Epidermal melanocyte (primary cell): ENCODE measurements at regions not wholly inside any gene's neighbourhood (a gene's known extent, or its start where the extent isn't known, plus 50 kb on each side); places are given as distances from the start of the nearest gene placed in this dataset.

Source experiments
- DNase-seq: peaks from one replicate; pipeline ENCODE4 v3.0.0; 2011; ENCODE audit warnings: low spot score; ENCODE audit not compliant: insufficient read length

DNA sequence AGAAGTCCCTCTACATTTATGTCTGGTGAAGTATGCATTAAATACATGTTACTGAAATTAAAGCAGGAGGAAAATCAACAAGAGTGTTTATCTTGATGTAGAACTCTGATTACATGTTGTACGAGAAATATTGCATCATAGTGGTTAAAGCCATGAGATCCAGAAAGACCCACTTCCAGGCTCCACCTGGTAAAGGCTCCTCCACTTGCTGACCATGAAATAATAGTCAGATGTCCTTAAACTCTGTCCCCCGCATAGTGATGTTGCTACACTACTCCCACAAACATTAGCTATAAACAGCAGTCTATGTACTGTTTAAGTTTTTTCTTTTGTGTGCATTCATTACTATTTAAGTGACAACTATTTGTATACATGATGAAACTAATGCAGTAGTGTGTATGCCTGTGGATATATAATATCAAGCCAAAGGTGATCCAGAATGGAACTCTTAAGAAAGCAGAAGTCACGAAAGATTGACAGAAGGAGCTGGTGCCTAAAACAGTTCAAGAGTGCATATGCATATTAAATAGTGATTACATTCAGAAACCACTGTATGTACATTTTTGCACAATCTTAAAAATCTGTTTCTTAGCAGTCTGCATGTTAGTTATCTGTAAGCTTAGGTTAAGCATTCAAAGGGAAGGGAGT, 264.4 kb upstream of the KCNMB2 start:
- no peak for DNase-seq

DNA sequence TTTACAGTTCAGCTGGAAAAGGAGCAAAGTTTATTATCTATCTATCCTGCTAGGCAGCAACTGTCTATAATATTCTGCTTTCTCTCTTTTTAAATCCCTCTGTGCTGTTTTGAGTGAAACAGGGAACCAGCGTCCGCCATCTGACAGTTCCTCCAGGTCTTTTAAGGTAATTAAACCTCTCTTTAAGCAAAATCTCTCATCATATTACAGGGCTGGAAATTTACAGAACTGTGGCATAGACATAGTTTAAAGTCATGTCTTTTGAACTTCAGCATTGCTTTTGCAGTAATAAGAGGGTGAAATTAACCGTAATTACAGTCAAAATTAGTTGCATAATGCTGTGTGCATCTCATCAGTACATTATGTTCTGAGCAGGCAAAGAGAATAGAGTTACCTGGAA, 263.4 kb upstream of the KCNMB2 start:
- DNase-seq, result no peak

DNA sequence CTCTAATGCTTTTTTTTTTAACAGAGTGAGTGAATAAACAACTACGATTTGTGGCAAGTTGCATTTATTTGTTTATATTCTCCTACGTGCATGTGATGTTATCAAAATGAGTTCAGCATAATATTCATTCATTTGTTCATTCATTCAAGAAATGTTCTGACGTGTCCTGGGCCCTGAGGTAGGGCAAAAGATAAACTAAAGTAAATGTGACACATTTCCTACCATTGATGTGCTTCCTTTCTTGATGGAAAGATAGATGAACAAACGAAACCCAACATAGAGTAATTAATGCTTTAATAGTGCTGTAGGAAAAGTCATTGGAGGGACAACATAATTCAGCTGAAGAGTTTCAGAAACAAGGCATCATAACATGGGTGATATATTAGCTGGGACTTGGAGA, 261.5 kb upstream of the KCNMB2 start:
- DNase-seq, result no peak

DNA sequence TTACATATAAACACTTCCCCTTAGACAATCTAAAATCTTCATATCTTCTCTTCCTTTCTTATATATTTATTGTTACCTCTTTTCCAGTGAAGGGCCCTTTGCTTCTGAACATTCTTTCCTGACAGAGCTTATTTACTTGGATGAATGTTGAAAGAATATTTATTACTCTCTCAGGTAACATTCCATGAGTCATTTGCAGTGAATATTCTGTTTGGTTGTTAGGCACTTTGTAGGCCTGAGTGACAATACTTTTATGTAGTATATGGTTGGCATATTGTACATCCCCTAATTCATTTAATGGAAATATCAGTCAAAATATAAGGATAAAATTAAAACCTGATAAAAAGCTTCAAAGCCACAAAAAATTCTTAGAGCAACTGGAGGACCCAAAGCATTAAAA, 260.9 kb upstream of the KCNMB2 start:
- DNase-seq, result no peak

DNA sequence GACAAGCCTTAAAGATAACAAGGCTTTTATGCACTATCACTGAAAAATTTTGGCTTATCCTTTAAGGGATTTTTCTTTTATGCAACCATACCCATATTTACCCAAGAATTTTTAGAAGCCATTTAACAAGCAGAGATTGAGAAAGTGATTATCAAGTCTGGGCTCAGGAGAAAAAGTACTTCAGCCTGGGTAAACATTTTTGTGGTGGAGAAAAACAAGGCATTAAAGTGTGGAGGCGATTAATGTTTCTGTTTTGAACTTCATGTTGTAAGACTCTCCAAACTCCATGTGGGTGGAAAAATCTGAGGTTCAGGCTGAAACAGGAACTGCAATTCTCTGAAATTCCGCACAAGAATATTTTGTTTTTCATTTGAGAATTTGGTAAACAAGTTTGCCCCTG, 260.4 kb upstream of the KCNMB2 start:
- DNase-seq, result no peak

DNA sequence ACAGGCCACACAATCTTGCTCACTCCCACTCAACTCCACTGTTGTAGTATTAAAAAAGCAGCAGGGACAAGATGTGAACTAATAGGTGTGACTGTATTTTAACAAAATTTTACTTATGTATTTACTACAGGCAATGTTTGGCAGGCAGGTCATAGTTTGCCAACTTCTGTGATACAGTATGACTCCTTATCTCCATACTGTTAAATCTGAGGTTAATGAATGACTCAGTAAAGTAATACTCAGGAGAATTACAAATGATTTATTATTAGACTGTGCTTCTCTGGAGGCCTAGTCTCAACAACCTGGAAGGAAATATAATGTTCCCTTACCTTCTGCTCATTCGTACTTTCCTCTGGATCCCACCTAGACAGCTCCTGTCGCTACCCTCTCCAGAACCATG, 258.6 kb upstream of the KCNMB2 start:
- no peak for DNase-seq

DNA sequence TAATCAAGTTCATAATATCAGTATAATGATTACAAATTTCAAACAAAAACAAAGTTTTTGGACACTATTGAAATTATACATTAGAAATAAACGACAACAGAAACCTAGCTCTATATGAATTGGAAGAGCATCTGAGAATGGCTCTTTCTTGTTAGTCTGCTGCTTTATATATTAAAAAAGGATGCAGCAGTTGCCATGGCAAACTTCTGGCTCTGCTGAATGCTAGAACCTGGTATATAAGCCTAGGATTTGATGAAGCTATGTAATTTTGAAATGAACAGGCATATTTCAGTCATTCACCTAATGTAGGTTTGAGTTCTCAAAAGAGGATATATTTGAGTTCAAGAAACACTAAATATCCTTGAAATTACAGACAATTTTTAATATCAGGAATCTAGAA, 252.7 kb upstream of the KCNMB2 start:
- DNase-seq, result no peak

DNA sequence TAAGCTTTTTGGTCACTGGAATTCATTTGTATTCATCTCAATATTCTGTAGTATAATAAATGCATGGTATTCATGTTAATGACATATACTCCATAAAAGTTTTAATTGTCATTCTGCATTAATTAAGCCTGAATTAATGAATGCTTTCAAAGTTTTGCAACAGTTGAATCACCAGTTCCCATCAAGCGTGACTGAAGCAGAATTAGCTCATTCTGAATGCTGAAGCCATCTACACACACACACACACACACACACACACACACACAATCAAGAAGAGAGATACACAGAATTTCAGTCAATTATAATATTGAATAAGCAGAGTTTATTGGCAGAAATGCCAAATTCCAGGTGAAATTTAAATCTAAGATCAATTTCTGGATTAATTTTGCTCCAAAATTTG, 252.1 kb upstream of the KCNMB2 start:
- DNase-seq, result no peak

DNA sequence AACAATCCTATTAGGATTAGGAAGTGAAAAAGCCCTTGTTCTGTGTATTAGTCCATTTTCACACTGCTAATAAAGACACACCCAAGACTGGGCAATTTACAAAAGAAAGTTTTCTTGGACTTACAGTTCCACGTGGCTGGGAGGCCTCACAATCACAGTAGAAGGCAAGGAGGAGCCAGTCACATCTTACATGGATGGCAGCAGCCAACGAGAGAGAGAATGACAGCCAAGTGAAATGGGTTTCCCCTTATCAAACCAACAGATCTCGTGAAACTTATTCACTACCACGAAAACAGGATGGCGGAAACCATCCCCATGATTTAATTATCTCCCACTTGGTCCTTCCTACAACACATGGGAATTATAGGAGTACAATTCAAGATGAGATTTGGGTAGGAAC, 248.2 kb upstream of the KCNMB2 start:
- no peak for DNase-seq

DNA sequence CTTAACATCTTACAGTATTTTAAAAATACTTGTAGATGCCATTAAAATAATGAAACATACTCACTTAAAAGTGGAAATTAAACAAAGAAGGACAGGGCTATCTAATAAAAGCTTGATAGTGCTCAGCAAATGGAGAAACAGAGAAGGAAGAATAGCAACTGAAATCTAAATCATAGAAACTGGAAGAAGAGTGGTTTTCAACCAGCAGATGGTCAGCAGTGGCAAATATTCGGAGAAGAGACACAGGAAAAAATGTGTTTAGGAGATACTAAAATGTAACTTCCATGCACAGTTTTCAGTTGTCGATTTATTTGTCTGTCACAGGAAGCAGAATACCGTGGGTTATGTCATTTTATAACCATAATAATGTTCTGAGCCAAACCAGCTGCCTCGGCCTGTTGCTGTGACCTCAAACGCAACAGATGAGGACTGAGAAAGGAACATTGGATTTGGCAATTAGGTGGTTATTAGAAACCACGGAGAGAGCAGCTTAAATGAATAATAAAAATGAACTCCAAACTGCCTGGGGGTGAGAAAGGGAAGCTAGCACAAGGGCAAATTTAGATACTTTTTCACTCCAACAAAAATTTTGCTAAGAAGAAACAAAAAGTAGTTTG, 246.6 kb upstream of the KCNMB2 start:
- DNase-seq, result peak; percentile 42

DNA sequence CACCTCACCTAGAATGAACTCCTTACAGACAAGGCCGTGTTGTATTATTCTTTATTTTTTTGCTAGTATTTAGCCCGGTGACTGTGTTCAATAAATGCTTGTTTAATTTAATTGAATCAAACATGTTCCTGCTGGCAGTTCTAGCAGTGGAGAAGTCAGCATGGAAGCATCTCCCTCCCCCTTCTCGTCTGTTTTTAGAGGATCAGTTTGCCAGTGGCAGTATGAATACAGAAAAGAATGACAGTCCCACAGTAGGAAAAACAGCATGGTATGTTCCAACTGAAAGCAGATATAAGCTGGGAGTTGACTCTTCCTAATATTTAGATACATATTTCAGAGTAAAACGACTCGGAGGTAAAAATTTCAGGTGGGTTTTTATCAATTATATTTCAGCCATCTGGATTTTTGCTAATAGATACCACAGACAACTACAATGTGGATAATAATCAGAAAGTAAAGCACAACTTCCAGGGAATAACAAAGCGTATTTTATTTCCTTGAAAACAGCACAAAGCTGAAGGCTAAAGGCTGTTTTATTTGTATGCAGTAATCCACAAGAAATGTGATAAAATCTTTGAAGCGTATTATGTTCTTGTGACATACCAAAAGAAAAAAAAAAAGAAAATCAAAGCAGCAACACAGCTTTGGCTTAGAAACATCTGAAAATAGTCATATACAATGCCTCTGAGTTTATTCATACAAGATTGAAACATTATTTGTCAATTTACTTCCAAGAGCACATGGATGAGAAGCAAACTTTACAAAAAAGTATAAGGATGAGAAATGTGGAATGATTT, 244.5 kb upstream of the KCNMB2 start:
- DNase-seq, result no peak

DNA sequence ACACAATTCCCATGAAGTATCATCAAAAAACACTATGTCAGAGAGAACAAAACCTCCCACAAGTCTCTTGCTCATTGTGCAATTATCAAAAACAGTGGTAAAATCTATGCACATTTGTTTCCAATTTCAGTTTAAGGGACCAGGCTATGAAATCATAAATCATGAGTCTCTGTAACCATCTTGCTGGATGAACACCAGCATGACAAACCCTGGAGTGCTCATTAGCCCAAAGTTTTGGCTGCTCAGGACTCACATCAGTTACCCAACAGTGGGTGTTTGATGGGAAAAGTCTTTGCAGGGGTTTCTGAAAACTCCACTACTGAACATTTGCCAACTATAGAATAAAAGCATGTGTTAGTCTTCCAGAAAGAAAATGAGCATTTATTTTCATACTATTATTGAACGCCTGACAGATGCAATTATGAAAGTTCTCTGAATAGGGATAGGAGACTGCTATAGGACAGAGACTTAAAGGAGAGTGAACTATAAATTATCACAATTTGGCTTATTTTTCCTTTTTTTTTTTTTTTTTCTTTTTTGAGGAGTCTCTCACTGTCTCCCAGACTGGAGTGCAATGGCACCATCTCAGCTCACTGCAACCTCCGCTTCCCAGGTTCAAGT, 240.8 kb upstream of the KCNMB2 start:
- DNase-seq, result no peak

DNA sequence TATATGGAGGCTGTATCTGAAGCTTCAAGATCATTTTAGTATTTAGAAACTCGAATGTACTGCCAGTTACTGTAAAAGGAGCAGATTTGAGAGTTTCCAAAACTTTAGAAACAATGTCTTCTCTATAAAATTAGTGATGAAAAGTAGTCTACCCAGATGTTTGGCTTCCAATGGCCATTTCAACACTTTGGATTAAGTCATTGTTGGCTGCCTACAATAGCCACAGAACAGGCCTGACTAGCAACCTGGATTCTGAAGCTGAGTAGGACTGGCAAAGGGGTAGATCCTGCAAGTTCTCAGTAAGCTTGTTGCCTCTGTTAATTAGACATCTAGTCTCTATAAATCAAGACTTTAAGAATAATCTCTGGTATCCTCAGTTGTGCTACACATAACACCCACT, 239.0 kb upstream of the KCNMB2 start:
- DNase-seq, result no peak

DNA sequence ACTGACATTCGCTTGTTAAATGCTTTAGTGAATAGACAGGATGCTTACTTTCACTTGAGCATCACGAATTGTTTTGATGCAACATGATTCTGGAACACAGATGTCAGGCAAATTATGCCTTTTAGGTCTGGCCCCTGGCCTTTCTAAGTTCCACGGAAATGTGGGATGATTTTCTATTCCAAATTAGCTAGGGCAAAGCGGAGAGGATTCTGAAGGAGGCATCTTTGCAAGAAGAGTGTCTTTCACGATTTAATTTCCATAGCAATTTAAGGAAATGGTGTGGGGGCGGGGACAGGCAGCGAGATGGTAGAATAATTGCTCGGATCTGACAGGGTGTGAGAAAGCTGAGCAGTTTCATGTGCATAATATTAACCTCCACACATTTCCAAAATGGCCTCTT, 238.5 kb upstream of the KCNMB2 start:
- DNase-seq, result no peak

DNA sequence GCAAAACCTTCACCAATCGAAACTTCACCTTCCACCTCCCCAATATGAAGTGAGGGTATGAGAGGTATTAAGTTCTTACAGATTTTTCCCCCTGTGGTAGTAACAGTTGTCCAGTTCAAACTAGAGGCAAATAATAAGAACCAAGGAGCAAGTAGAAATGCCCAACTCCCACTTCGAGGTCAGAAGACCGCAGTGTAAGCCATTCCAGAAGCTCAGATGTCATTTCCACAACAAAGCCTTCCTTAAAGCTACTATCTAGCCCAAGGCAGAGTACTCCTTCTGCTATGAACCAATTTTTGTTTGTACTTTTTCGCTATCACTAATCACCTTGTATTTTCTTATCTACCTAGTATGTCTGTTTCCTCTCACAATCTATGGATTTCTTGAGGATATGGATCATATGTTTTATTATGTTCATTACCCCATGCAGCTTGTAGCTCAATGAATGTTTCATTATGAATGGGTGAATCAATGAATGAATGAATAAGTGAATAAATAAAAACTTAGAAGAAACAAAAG, 235.7 kb upstream of the KCNMB2 start:
- DNase-seq, result no peak

DNA sequence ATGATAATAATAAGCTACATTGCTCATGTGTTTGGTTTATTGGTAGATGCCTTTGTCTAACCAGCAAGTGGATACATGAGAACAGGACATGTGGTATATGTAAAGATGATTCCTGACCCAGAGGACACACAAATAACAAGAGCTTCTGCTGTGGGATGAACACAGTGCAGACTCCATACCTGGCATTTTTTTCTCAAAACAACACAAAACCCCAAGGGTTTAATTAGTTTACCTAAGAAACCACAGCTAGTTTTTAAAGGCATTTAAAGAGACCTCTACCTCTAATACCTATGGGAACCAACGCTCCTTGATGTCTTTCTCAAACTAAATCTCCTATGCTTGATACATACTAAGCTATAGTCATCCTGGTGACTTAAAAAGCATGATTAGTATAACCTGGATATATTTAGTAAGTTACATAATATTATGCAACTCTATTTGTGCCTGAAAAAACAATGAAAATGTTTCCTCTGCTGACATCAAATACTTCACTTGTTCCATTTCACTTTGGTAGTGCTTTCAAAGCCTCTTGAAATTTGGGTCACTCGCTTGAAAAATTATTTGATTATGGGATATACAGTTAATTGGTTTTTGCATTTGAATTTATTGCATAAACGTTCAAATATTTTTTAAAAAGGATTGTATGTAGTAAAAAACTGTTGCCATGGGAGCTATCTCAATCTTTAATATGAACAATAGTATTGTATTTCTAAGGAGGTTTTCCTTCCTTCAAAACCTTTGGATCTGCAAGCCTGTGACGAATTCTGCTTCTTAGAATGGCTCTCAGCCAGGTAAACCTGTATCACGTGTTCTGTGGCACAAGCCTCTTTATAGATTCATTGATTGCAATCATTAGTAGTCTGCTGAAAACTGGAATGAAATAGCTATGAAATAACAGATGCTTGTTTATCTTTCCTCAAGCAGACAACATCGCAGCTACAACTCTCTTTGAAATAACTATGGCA, 233.0 kb upstream of the KCNMB2 start:
- no peak for DNase-seq

DNA sequence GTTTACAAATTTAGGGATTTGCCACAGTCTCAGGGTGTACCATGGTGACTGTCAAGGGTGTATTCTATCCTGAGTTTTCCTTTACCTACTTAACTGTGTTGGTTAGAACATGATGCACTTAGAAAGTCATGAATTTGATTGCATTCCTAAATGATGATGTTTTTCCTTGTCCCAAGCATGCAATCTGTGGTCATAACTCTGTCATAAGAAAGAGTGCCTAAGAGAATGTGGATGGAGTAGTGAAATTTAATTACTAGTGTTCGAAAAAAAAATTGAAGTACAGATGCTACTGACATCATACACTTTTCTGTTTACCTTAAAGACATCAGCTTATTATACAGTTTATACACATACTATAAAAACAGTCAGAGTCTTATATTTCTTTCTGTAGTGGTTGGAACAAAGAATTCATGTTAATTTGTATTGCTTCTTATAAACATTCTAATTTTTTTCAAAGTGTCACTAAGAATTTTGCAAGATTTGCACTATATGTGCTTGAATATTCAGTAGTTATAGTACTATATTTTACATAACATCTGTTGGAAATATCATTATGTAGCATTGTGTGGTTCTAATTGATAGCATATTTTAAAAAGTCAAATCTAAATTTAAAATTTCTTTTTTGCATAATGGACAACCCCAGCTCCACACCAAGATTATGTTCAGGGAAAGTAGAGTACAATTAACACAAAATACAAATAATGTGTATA, 231.3 kb upstream of the KCNMB2 start:
- no peak for DNase-seq

DNA sequence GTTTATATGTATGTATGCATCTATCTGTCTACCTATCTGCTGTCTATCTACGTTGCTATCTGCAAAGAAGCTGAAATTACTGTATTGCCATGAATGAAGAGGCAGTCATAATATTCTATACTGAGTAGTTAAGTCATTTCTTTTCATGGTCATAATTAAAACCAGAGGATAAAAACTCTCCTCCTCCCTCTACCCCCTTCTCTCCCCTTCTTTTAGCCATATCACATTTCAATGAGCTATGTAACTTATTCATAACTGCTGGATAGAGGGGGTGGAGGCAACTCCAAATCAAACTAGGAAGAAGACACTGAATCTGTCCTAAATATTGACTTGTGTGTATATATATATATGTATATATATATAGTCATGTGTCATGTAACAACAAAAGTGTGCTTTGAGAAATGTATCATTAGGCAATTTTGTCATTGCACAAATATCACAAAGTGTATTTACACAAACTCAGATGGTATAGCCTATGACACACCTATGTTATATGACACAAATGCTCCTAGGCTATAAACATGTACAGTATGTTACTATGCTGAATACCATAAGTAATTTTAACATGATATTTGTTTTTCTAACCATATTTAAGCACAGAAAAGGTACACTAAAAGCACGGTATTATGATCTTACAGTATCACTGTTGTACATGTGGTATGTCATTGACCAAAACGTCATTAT, 229.7 kb upstream of the KCNMB2 start:
- DNase-seq, result no peak

DNA sequence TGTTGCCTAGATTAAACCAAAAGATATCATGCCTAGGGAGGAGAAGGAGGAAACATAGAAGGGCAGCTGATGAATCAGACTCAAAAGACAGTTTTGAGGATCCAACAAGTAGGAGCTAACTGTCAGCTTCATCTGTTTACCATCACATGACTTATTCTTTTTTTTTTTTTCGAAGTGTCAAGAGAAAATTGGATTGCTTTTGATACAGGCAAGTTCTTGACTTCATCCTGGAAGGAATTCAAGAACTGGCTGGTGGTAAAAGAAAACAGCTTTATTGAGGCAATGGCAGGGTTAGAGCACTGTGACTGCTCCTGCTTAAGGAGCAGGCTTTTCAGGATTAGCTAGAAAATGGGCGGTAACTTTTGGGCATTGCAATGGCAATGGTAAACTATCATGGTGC, 227.5 kb upstream of the KCNMB2 start:
- DNase-seq, result no peak

DNA sequence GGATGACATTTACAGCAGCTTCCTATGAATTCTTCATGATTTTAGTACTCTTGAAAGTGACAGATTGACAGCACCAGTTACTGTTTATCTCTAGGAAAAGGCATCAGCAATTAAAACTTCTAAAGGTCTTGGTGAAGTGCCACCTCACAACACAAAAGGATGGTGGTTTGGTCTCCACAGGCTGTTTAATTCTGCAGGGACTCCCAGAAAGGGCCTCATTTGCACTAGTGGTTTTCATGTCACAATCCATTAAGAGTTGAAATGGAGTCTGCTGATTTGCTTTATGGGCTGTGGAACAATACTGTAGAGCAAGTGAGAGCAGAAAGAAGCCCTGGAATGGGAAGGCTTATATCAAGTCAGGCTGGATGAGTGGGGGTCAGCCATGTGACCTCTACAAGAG, 225.3 kb upstream of the KCNMB2 start:
- no peak for DNase-seq
